ENCODE measurements at regions not wholly inside any gene's neighbourhood (a gene's known extent, or its start where the extent isn't known, plus 50 kb on each side); places are given as distances from the start of the nearest gene placed in this dataset.
A peak's percentile ranks its signal among the peaks of the same experiment; 100 is the strongest.

GRCh38 chr2:128368437-128369107 lies 49.9 kb upstream of the HS6ST1 start:
- ATAC-seq (ENCODE audit: low read depth) (no peak), DNase-seq (ENCODE audit: low spot score) (no peak)
- H3K36me3 ChIP-seq (ENCODE audit: low read depth): no peaks in the 10 kb centered on the region
- no peak overlapping the region for H3K27ac ChIP-seq (ENCODE audit: poor library complexity, severe bottlenecking)
- TF ChIP-seq CTCF (IDR thresholded peaks at IDR 0.05; ENCODE audit: poor library complexity, severe bottlenecking): no peak
- no peaks in the 10 kb centered on the region for H3K4me1 ChIP-seq (ENCODE audit: insufficient read depth, poor library complexity, severe bottlenecking)
- no peaks in the 10 kb centered on the region for H3K9me3 ChIP-seq (ENCODE audit: severe bottlenecking)
- H3K4me3 ChIP-seq (ENCODE audit: severe bottlenecking): no peak overlapping the region
- H3K27me3 ChIP-seq (ENCODE audit: insufficient read depth, poor library complexity, severe bottlenecking): no peaks in the 10 kb centered on the region

- DNase-seq (ENCODE audit: low spot score): peak; percentile 22
- Histone ChIP-seq H3K27me3 (ENCODE audit: insufficient read depth, poor library complexity, severe bottlenecking) (no peaks in the 10 kb centered on the region), H3K27ac (ENCODE audit: poor library complexity, severe bottlenecking) (no peak overlapping the region), H3K4me1 (ENCODE audit: insufficient read depth, poor library complexity, severe bottlenecking) (no peaks in the 10 kb centered on the region), H3K4me3 (ENCODE audit: severe bottlenecking) (no peak overlapping the region), H3K36me3 (ENCODE audit: low read depth) (no peaks in the 10 kb centered on the region), H3K9me3 (ENCODE audit: severe bottlenecking) (no peaks in the 10 kb centered on the region)
- no peak for ATAC-seq (ENCODE audit: low read depth)
- TF ChIP-seq CTCF (IDR thresholded peaks at IDR 0.05; ENCODE audit: poor library complexity, severe bottlenecking): no peak
These were observed 50.5 kb upstream of the HS6ST1 start for GRCh38 chr2:128369108-128369555.

DNA sequence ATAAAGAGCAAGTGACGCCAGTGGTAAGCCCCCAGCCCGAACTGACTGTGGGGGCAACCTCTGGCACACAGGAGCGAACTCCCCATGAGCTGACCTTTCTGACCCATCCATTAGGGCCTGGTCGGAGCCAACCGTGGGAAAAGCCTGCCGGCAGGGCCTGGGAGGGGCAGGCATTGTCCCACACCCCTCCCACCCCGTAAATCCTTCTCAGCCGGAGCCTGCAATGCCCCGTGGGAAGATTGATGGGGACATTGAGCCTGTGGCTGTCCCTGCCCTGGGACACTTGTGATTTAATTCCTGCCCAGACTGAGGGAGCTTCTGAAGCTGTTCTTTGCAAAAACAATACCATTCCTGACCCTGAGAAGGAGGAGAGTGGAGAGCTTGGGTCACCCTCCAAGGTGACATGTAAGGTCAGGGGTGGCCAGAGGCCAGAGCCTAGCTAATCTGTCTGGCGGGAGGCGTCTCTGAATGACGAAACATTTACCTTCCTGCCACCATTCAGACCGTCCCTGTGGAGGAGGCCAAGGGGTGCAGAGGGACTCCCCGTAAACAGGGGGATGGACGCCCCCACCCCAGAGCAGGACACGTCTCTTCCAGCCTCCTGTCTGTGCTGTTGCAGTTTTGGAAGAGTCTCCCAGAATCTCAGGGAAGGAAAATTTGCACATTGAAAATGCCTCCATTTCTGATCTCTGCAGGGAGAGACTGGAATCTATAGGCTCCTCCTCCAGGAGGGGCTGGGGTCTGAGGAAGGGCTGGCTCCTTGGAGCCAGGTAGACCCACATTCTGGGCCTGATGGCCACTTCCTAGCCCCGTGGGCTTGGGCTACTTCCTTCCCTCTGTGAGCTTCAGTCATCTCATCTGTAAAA lies 51.2 kb upstream of the HS6ST1 start:
- no peaks in the 10 kb centered on the region for H3K27me3 ChIP-seq (ENCODE audit: insufficient read depth, poor library complexity, severe bottlenecking)

DNA sequence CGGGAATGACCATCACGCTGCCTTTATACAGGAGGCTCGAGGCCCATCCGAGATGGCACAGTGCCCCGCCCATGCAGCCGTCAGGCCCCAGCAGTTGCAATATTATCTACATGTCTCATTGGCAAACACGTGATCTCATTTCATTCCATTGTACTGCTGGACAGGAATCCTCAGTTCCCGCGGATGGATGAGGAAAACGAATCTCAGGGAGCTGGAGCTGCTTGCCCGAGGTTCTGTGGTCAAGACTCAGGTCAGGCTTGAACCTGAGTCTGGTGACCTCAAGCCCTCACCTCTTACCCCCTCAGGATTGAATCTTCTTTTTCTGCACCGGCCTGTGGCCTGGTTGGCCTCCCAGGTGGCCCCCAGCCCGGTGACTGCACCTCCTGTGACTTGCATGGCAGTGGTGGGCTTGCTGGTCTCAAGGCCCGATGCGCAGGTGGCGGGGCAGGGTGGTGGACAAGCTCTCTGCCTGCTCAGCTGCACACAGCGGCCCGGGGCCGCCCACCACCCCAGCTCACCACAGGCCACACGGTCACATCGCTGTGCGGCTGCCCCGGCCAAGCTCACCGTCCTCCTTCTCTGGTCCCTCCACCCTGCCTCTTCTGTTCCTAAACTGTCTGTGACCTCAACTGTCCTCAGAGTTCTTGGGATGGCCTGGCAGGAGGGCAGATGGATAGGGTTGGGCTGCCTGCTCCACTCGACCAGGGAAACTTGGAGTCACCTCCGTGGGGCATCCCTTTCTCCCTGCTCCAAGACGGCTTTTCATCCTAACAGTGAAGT lies 52.0 kb upstream of the HS6ST1 start:
- Histone ChIP-seq H3K36me3 (ENCODE audit: low read depth) (no peaks in the 10 kb centered on the region), H3K27me3 (ENCODE audit: insufficient read depth, poor library complexity, severe bottlenecking) (no peaks in the 10 kb centered on the region), H3K27ac (ENCODE audit: poor library complexity, severe bottlenecking) (no peak overlapping the region), H3K4me3 (ENCODE audit: severe bottlenecking) (no peak overlapping the region), H3K4me1 (ENCODE audit: insufficient read depth, poor library complexity, severe bottlenecking) (no peaks in the 10 kb centered on the region), H3K9me3 (ENCODE audit: severe bottlenecking) (no peaks in the 10 kb centered on the region)
- DNase-seq (ENCODE audit: low spot score) (peak; percentile 56), ATAC-seq (ENCODE audit: low read depth) (no peak)
- no peak for TF ChIP-seq CTCF (IDR thresholded peaks at IDR 0.05; ENCODE audit: poor library complexity, severe bottlenecking)

More for the DNA sequence above, 51.2 kb upstream of the HS6ST1 start:
- no peaks in the 10 kb centered on the region for H3K4me1 ChIP-seq (ENCODE audit: insufficient read depth, poor library complexity, severe bottlenecking)
- H3K4me3 ChIP-seq (ENCODE audit: severe bottlenecking): no peak overlapping the region
- TF ChIP-seq CTCF (IDR thresholded peaks at IDR 0.05; ENCODE audit: poor library complexity, severe bottlenecking): no peak
- DNase-seq (ENCODE audit: low spot score) (peak; percentile 28), ATAC-seq (ENCODE audit: low read depth) (no peak)
- H3K36me3 ChIP-seq (ENCODE audit: low read depth): no peaks in the 10 kb centered on the region
- no peak overlapping the region for H3K27ac ChIP-seq (ENCODE audit: poor library complexity, severe bottlenecking)
- no peaks in the 10 kb centered on the region for H3K9me3 ChIP-seq (ENCODE audit: severe bottlenecking)
